G401 (cell line): ENCODE measurements at regions not wholly inside any gene's neighbourhood (a gene's known extent, or its start where the extent isn't known, plus 50 kb on each side); places are given as distances from the start of the nearest gene placed in this dataset.

Source experiments
- DNase-seq: peaks from one replicate; pipeline ENCODE4 v3.0.0-alpha.2; 2015; ENCODE audit warnings: low spot score
- in situ Hi-C: cut with HindIII; loops from 2 replicates; pipeline ENCODE4 v1.10.0; 2016; ENCODE audit warnings: low sequenced_read_pairs, mixed read lengths

DNA sequence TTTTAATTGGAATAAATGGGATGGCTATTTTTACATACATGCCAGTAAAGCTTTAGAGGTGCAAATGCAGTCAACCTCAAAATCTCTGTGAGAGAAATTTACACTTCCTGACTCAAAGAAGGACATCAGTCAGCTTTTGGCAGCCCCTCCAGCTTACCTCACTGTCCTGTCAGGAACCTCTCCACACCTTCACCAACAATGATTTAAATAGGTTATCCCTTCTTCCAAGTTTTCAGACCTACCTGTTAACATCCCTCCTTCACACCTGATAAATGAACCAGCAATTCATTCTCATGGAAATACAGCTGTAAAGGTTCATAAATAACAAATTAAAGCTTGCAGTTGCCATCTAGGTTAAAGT is 286.1 kb downstream of the SHOX2 start:
- in situ Hi-C loops: no loop called here
- no peak for DNase-seq

DNA sequence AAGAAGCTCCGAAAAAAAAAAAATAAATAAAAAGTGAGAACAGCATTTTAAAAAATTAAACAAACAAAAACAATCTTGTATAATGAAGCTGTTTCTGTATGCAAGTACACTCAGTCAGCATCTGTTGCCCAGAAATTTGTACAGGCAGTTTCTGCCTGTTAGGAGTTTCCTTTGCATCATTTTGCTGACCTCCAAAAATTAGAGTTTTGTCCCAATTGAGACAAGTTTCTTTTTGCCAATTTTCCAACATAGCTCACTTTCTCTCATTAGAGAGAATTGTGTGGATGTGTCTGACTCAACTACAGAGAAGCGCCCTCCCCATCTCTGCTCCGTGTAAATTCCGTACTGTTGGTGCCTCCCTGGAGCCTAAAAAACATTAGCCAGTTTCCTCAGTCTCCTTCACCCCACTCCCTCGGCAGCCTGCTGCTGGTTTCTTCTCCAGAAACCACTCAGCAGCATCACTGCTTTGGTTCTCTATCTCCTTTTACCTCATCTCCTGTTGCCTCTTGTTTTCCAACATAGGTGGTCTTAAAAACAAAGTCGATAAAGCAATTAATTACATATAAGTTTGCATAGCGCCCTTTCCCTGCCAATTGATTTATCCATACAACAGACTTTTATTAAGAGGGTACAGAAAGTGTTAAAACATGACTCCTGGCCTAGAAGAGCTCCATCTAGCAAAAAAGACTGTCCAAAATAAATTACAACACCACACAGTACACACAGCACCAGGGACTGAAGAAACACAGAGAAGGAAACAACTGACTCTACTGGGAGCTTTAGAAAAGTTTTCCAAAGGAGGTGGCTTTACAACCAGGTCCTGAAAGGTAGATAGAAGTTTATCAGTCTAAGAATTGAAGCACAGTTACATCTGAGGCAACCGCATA is 286.7 kb downstream of the SHOX2 start:
- in situ Hi-C loops: no loop called here
- no peak for DNase-seq

DNA sequence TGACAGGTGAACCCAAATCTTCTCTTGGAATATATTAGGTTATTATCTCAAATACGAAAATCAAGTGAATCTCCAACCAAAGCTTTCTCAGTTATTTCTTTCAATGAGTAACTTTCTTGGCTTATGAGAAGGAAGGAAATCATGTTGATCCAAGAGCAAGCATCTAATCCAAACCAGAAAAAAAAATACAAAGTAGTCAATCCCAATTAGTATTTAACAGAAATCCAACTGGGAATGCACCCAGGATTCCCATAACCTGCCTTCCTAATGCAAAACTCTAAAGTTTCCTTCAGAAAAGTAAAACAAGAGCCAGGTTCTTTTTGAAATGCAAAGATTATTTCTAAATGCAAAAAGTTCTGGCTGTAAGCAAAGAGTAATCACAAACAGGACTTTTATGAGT is 289.3 kb downstream of the SHOX2 start:
- in situ Hi-C loops: no loop called here
- no peak for DNase-seq

DNA sequence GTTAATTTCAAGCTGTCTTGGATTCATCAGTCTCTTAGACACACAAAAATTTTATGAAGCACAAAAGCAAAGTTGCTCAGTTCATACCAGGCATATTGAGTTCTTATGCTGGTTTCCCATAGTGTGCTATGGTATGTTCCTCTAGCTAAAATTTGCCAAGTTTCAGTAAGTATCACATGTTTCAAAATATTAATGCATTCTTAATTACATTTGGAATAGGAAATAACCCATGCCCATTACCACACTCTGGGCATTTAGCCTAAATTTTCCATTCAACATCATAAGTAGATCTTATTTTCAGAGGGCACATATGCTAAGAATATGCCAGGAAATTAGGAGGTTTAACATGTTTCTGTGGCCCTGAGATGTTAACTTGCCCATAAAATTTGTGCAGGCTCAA is 289.9 kb downstream of the SHOX2 start:
- in situ Hi-C loops: no loop called here

DNA sequence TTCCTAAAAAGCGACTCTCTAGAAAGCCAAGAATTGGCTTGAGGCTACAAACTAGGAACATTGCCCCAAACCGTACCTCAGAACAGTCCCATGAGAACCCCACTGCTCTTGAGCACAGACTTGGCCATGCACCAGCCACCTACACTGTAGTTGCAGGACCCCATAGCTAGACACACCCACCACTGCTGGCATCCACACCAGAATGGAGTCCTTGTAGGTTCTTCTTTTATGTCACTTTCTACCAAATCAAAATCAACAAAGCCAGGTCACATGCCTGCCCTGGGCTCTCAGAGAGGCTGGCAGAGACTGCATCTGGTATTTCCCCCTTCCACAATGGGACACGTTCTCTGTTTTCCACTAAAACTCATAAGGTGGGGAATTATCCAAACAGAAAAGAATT is 290.5 kb downstream of the SHOX2 start:
- in situ Hi-C loops: no loop called here

More for the DNA sequence above, 289.9 kb downstream of the SHOX2 start:
- DNase-seq: no peak

DNA sequence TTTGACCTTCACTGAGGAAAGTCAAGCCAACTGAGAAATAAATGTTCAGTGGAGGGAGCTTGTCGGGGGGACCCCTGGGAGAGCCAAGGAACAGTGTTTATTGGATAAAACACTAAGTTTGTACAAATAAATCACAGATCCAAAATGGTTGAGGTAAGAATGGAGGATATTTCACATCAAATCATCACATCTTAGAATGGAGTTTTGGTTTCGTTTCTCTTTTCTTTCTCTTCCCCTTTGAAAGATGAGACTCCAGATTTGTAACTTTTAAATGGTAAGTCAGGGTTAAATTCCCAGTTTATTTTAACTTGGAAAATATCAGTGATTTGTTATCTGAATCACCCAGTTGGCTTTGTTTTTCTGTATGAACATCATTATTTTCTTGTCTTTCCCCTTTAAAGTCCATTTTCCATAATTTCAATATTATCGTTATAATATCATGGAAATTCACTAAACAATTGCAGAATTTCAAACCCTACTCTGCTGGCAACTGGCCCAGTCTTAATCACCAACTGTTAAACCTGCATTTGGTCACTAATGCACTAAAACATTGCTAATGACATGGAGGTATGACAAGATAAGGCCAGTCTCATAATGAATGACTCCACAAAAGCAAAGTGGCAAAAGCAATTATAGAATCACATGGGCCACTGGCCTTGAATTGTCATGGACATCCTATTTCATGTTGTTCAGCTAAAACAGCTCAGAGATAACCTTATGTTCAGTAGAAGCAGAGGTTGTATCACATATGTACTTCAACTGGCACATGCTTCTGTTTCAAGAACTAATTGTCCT is 295.1 kb downstream of the SHOX2 start:
- in situ Hi-C loops: no loop called here
- DNase-seq: no peak

More for the DNA sequence above, 290.5 kb downstream of the SHOX2 start:
- no peak for DNase-seq

DNA sequence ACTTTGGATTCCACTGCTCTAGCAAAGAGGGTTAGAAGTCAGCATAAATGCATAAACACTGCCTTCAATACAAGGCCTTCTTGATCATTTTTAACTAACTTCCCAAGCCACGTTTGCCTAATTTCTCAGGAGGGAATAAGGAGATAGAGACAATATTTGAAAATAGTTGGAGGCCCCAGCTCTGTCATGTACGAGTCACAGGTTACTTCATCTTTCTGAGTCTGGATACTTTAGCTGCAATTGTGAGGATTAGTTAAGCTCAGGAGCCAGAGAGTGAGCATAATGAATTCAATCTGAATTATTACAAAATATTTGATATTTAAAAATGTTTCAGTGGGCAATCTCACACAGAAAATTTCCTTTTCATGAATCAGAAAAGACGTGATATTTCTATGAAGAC is 298.9 kb downstream of the SHOX2 start:
- in situ Hi-C loops: no loop called here
- DNase-seq: no peak

DNA sequence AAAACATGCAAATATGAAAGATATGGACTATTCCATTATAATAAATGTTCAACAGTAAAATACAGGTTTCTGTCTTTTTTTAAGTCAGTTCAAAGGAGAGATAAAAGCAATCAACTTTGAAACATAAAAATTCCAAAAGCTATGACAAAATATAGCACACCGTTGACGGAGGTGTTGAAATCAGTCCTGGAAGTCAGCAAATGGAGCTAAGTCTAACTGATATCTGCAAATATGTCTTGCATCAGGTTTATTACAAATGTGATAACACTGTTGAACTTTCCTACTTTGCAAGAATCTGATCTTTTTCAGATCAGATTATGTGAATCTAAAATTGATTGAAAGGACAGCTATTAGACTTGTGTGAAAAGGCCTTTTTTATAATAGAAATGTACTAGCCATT is 300.7 kb downstream of the SHOX2 start:
- in situ Hi-C loops: no loop called here
- DNase-seq: no peak

DNA sequence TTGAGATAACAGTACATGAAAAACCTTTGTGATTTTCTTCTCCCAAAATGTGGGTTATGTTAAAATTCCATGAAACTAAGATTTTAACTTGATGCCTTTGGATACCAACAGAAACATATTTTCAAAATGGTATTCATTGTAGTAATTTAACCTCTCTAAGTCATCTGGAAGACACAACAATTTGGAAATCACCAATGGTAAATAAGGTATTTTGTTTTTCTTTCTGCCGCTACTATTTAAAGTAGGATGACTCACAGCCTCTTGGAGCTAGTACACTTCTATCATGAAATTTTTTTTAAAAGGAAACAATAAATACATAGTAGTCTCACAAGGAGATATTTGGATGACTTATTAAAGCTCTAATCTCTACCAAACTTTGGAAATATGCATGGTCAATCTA is 291.6 kb upstream of the VEPH1 start:
- no peak for DNase-seq

DNA sequence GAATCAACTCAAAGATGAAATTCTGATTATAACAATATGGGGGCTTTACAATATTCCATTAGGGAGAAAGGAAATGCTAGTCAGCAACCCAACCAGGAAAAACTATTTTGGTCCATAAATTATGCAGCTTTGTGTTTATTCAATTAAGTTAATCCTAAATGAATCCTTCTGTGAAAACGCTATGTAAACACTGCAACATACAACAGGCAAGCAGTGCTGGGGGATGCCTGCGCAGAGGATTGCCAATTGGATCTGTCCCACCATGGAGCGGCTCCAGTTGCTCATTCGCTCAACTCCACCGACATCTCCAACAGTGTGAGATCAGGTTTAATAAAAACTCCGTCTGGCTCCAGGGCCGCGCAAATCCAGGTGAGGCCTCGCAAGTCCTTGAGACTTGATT is 290.5 kb upstream of the VEPH1 start:
- in situ Hi-C loops: no loop called here
- DNase-seq: no peak

More for the DNA sequence above, 291.6 kb upstream of the VEPH1 start:
- in situ Hi-C loops: no loop called here

DNA sequence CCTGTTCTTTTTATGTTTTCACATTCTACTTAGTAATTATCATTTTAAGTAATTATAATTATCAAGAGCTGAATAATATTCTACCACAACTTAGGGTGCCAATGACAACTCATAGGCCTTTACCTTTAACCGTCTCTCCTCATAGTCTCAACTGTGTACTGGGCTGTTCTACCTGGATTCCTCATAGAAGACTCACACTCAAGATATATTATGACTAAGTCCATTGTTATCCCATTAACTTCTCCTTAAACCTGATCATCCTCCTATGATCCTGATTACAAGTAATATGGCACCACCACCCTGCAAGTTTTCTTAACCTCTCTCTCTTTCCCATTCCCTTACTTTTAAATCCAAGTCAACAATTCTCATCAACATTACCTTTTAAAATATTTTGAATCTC is 285.9 kb upstream of the VEPH1 start:
- DNase-seq: no peak
- in situ Hi-C loops: no loop called here

DNA sequence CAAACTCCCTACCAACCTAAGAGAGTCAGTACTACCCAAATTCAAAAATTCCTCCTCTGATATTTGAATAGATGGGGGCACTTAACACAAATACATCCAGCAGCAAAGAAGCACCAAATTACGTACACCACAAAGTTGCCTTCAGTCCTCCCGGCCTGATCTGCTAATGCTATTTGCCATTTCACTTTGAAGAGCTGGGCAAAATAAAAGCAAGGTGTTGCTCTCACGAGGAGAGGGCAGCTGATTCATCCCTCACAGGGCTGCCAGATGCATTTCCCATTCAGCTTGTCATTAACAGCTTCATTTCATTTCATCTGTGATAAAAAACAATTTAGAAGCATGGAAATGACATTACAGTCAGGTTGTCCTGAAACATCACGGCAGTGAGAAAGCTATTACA is 283.4 kb upstream of the VEPH1 start:
- no peak for DNase-seq
- in situ Hi-C loops: no loop called here

DNA sequence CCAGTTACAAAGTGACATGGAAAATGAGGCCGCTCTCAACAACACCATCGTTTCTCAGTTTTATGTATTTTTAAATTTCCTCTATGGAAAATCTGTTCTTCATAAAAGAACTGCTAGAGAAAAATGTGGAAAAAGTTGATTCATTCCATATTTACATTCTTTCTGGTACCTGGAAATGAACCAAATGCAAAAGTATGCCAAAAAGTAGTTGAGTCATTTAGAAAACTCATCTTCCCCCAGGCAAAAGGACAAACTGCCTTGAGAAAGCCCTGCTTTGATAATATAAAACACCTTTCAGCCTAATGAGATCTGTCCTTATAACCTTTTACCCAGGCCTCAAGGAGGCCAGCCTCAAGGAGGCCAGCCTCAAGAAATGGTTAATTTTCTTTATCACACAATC is 283.0 kb upstream of the VEPH1 start:
- in situ Hi-C loops: no loop called here
- no peak for DNase-seq

DNA sequence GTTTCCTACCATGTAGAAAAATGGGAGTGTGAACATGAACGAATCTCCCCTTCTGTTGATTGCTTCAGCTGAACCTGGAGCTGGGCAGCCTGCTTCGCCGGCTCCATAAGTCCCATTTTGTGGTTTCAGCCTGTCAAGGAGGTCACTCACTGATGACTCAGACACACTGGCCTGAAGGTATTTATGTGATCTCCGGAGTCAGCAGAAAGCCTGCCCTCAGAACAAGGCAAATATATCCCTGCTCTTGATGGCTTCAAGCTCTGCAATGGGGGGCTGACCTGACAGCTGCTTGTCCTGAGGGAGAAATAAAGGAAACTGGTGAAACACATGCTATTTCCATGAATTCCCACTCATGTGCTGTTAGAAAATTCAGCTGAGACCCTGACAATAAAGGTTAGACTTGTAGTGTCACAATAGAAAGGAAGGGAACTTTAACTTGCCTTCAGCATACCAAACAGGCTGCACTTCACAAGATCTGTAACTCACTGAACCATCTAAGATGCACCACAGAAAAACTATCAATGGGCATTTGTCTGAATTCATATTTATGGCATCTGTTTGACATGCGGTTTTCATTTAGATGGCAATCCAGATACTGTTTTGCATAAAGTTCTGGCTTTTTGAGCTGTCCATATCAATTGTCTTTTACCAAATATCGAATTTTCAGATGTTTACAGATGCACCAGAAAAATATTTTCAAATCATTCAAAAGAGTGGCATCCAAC is 282.0 kb upstream of the VEPH1 start:
- peak; percentile 5 for DNase-seq
- in situ Hi-C loops: no loop called here

DNA sequence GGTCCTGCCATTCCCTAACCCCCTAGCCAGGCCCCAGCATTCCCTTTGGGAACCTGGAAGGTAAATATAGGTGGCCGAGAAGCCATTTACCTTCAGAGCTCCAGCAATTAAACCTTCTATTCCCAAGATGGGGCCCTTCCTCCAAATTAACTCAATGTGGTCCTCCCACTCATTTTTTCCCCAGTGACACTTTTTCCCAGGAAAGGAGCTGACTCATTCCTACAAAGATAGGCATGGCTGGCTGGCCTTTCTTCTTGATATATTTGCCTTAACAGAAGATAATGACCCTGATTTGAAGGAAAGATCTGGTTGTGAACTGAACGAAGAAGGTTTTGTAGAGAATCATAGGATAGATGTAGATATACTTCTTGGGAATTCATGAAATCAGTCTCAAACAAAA is 279.0 kb upstream of the VEPH1 start:
- in situ Hi-C loops: no loop called here
- no peak for DNase-seq

DNA sequence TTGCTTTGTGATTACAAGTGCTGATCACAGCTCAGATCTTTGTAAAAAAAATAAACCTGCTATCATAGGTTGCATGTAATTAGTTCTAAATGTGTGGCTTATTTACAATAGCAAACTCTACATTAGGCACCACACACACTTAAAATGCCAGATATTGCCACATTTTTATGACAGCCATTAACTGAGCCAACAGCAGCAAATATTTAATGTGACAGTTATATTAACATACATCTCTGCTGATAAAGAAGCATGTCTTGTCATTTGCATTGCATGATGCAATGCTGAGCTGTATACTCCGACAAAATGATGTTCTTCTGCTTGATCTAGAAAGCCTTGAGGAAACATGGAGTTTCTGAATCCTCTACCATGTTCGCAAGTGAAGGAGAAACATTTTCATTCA is 273.6 kb upstream of the VEPH1 start:
- DNase-seq: no peak
- in situ Hi-C loops: no loop called here

DNA sequence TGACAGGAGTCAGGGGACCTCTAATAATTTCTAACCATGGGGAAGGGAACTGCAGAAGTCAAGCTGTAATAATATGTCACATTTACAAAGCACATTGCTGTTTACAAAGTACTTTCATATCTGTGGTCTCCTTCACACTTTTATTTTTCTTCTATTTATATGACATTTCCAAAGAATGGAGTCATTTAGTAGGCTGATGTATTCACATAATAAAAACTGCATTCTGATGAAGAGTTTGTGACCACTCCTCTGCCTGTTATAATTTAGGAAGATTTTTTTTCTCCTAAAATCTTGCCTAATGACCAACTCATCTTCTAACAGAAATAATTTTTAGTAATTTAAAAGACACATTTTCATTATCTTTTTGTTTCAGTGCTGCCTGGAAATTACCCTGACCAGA is 272.2 kb upstream of the VEPH1 start:
- DNase-seq: no peak
- in situ Hi-C loops: no loop called here

DNA sequence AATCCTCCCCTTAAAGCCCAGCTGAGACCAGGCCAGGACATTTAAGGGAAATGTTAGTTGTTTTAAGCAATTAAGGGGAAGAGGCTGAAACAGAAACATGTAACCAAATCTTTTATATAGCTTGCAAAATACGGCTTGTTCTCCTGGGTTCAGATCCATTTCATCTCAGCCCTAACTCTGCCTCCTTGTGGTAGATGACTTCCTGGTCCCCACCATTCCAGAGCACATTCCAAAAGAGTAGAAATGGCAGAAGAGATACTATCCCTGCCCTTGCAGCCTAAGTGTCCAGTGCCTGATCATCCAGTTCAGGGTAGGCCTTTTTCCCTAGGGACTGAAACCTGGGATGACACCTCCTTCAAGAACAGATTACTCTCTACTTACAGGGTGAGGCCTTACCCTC is 266.2 kb upstream of the VEPH1 start:
- DNase-seq: no peak
- in situ Hi-C loops: no loop called here

DNA sequence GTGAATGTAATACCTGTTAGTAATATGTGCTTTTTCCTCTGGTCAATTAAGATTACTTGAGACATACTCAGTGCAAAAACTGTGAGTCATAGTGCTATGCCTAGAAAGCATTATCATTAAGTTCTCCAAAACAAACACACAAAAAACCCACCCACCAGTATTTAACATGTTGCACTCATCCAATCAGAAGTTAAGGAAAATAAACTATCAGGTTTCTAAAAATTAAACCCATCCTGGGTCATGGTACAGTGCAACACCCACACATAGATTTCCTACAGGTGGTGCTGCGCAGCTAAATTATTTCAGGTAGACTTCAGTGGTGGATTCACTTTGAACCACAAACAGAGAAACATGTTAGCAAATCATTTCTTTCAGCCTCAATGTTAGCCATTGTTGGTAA is 264.4 kb upstream of the VEPH1 start:
- DNase-seq: no peak
- in situ Hi-C loops: no loop called here

DNA sequence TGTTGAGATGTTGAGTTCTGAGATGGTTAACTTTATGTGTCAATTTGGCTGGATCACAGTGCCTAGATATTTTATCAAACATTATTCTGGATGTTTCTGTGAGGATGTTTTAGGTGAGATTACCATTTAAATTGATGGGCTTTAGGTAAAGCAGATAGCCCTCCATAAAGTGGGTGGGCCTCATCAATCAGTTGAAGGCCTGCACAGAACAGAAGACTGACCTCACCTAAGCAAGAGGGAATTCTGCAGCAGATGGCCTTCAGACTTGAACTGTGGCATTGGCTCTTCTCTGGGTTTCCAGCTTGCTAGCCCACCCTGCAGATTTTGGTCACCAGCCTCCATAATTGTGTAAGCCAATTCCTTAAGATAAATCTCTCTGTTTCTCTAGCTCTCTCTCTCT is 260.4 kb upstream of the VEPH1 start:
- DNase-seq: no peak
- in situ Hi-C loops: no loop called here
